ENCODE measurements at regions not wholly inside any gene's neighbourhood (a gene's known extent, or its start where the extent isn't known, plus 50 kb on each side); places are given as distances from the start of the nearest gene placed in this dataset.

DNA sequence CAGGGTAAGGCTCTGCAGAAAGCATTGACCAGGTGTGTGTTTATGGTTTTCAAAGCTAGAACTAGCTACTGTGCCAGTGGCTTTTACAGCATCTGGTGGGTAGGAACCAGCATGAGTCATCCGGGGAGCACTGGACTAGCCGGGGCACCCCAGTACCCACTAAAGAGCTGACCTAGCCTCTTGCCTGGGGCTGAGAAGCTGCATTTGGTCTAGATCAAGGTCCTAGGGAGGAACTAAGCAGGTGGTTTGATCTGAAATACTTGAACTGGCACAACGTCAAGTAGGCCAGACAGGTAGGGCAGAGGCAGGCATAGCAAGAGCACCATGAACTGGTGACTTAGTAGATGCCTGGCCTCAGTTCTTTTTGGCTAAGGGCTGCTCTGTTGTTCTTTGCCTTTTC is 109.8 kb upstream of the PTPRK start:
- 100% methylated on average over 3 of the region's 3 CpGs for WGBS (ENCODE audit: insufficient coverage)
- H3K27me3 ChIP-seq (ENCODE audit: control insufficient read depth in 2 of 2, insufficient read depth in 2 of 2, low read length in 2 of 2) = no peaks in the 10 kb centered on the region
- H2AFZ ChIP-seq (ENCODE audit: insufficient read depth, low read depth, low read length, poor library complexity, severe bottlenecking) = no peak overlapping the region
- no peaks in the 10 kb centered on the region for H3K36me3 ChIP-seq (replicated peaks in 1 of 2; ENCODE audit: control insufficient read depth in 1 of 2, insufficient read depth in 2 of 2, low read length in 2 of 2)
- Mint-ChIP-seq H3K4me1 (no peaks in the 10 kb centered on the region), H3K4me3 (peak overlapping the region in 1 of 2 donors; percentile 21), H3K27me3 (ENCODE audit: low read depth in 3 of 3) (no peaks in the 10 kb centered on the region), H3K9me3 (peaks cover 0 to 5% (median 0%) of the 10 kb centered on the region in 7 donors), H3K36me3 (no peaks in the 10 kb centered on the region), H3K27ac (no peak overlapping the region)
- no peaks in the 10 kb centered on the region for H3K4me1 ChIP-seq (ENCODE audit: control insufficient read depth in 1 of 2, insufficient read depth in 2 of 2, low read length in 2 of 2)
- intact Hi-C loops (cut with micrococcal nuclease) = no loop called here
- no peak for DNase-seq
- H3K4me2 ChIP-seq (replicated peaks; ENCODE audit: extremely low read depth, low read length, poor library complexity, severe bottlenecking) = no peak overlapping the region
- H4K20me1 ChIP-seq (ENCODE audit: insufficient read depth, low read length) = no peaks in the 10 kb centered on the region
- TF ChIP-seq, protein P1, sequence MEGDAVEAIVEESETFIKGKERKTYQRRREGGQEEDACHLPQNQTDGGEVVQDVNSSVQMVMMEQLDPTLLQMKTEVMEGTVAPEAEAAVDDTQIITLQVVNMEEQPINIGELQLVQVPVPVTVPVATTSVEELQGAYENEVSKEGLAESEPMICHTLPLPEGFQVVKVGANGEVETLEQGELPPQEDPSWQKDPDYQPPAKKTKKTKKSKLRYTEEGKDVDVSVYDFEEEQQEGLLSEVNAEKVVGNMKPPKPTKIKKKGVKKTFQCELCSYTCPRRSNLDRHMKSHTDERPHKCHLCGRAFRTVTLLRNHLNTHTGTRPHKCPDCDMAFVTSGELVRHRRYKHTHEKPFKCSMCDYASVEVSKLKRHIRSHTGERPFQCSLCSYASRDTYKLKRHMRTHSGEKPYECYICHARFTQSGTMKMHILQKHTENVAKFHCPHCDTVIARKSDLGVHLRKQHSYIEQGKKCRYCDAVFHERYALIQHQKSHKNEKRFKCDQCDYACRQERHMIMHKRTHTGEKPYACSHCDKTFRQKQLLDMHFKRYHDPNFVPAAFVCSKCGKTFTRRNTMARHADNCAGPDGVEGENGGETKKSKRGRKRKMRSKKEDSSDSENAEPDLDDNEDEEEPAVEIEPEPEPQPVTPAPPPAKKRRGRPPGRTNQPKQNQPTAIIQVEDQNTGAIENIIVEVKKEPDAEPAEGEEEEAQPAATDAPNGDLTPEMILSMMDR (IDR thresholded peaks at IDR 0.05) = no peak
- no peaks in the 10 kb centered on the region for H3K79me2 ChIP-seq (ENCODE audit: insufficient read depth, low read length)
- H3K9me3 ChIP-seq (replicated peaks in 1 of 2; ENCODE audit: control insufficient read depth in 1 of 2, insufficient read depth in 1 of 2, low read length in 2 of 2) = no peaks in the 10 kb centered on the region
- H3K27ac ChIP-seq (ENCODE audit: low read depth in 1 of 2, low read length in 2 of 2) = no peak overlapping the region
- no peak overlapping the region for H3K9ac ChIP-seq (ENCODE audit: insufficient read depth, low read length, poor library complexity, severe bottlenecking)
- no peak overlapping the region for H3K4me3 ChIP-seq (replicated peaks in 1 of 3; ENCODE audit: low read depth in 2 of 3, low read length in 3 of 3)

DNA sequence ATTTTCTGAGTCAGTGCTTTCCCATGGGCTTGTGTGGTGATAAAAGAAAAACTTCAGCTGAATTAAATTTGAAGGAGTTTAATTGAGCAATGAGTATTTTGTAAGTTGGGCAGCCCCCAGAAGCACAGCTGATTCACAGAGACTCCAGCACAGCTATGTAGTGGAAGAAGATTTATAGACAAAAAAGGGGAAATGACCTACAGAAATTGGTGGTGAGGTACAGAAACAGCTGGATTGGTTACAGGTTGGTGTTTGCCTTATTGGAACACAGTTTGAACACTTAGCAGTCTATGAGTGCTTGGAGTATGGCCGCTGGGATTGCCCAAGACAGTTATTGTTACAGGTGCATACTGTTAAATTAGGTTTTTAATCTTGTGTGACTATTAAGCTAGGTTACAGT is 96.9 kb upstream of the PTPRK start:
- no peak overlapping the region for H3K4me3 Mint-ChIP-seq
- Histone ChIP-seq H2AFZ (ENCODE audit: insufficient read depth, low read depth, low read length, poor library complexity, severe bottlenecking) (no peak overlapping the region), H3K27ac (ENCODE audit: low read depth in 1 of 2, low read length in 2 of 2) (no peak overlapping the region), H3K9me3 (replicated peaks in 1 of 2; ENCODE audit: control insufficient read depth in 1 of 2, insufficient read depth in 1 of 2, low read length in 2 of 2) (peaks cover 0 to 8% of the 10 kb centered on the region in 2 donors), H3K4me1 (ENCODE audit: control insufficient read depth in 1 of 2, insufficient read depth in 2 of 2, low read length in 2 of 2) (no peaks in the 10 kb centered on the region), H3K4me2 (replicated peaks; ENCODE audit: extremely low read depth, low read length, poor library complexity, severe bottlenecking) (no peak overlapping the region), H3K79me2 (ENCODE audit: insufficient read depth, low read length) (no peaks in the 10 kb centered on the region), H3K4me3 (replicated peaks in 1 of 3; ENCODE audit: low read depth in 2 of 3, low read length in 3 of 3) (no peak overlapping the region), H3K27me3 (ENCODE audit: control insufficient read depth in 2 of 2, insufficient read depth in 2 of 2, low read length in 2 of 2) (no peaks in the 10 kb centered on the region), H3K36me3 (replicated peaks in 1 of 2; ENCODE audit: control insufficient read depth in 1 of 2, insufficient read depth in 2 of 2, low read length in 2 of 2) (no peaks in the 10 kb centered on the region), H3K9ac (ENCODE audit: insufficient read depth, low read length, poor library complexity, severe bottlenecking) (no peak overlapping the region), H4K20me1 (ENCODE audit: insufficient read depth, low read length) (no peaks in the 10 kb centered on the region)
- DNase-seq = no peak
- peaks cover 0 to 2% (median 0%) of the 10 kb centered on the region in 3 donors for H3K27me3 Mint-ChIP-seq (ENCODE audit: low read depth in 3 of 3)
- H3K27ac Mint-ChIP-seq = no peak overlapping the region
- TF ChIP-seq, protein P1 (IDR thresholded peaks at IDR 0.05) = no peak
- intact Hi-C loops (cut with micrococcal nuclease) = no loop called here
- peaks cover 0 to 14% (median 3%) of the 10 kb centered on the region in 7 donors for H3K9me3 Mint-ChIP-seq
- no peaks in the 10 kb centered on the region for H3K36me3 Mint-ChIP-seq
- no peaks in the 10 kb centered on the region for H3K4me1 Mint-ChIP-seq
- WGBS (ENCODE audit: insufficient coverage) = no CpG with 5 or more reads among the region's 1 CpG
